HepG2 (cell line): ENCODE measurements at regions not wholly inside any gene's neighbourhood (a gene's known extent, or its start where the extent isn't known, plus 50 kb on each side); places are given as distances from the start of the nearest gene placed in this dataset.

ENCODE experiments used
- ATAC-seq: fragments of 200-7000 bp; cut with Tn5 transposase; 3 replicates; pipeline ENCODE4 v1.9.1; 2020; ENCODE audit warnings: mild to moderate bottlenecking, moderate library complexity
- BruUV-seq: library from RNA; stranded (reverse); fragments of 400-500 nt; replicated peaks from 2 replicates; lab custom pipeline; 2021; lab: Mats Ljungman, UMichigan
- CTCF ChIA-PET: fragments of 300-600 bp; formaldehyde crosslinking; extraction: SDS; loops from one replicate; lab custom pipeline; 2021; ENCODE audit warnings: low total read pairs, inconsistent platforms, low intra/inter-chr PET ratio; lab: Yijun Ruan, JAX
- POLR2A ChIA-PET: fragments of 350-600 bp; sonication (Branson Sonifier 250); formaldehyde crosslinking; loops from one replicate; lab custom pipeline; 2020; ENCODE audit warnings: antibody characterized with exemption, inconsistent platforms; lab: Yijun Ruan, JAX
- DNase-seq: peaks from one replicate; pipeline ENCODE4 v3.0.0-alpha.2; 2015; ENCODE audit warnings: low spot score
- FAIRE-seq: peaks from 3 replicates; lab custom pipeline; 2011; peaks lifted over from hg19 to GRCh38; lab: Jason Lieb, UNC
- H2AFZ ChIP-seq: one replicate; pipeline ENCODE4 v1.6.1; 2011; ENCODE audit warnings: low read length, inconsistent platforms
- H3K27ac ChIP-seq: fragments of 300-600 bp; 3 replicates; pipeline ENCODE4 v1.8.0; 2011; ENCODE audit warnings: mixed run types, mild to moderate bottlenecking, mixed read lengths, low read length, inconsistent platforms; ENCODE audit not compliant: insufficient read depth; ENCODE audit errors: extremely low read length
- H3K27me3 ChIP-seq, 2 experiments: fragments of 200-600 bp in 1 of 2; 2 replicates in 1 of 2; 3 replicates in 1 of 2; pipeline versions ENCODE4 v1.6.0 to v1.8.0; 2011; ENCODE audit warnings: low read length in 2 of 2, mild to moderate bottlenecking in 2 of 2, moderate library complexity in 2 of 2, inconsistent platforms in 1 of 2; ENCODE audit not compliant: insufficient read depth in 2 of 2, control insufficient read depth in 1 of 2
- H3K36me3 ChIP-seq, 2 experiments: fragments of 200-600 bp in 1 of 2; replicated peaks in 1 of 2; 2 replicates in 1 of 2; 3 replicates in 1 of 2; pipeline versions ENCODE4 v1.5.1 to v1.8.0; 2011; ENCODE audit warnings: low read length in 2 of 2, inconsistent platforms in 1 of 2; ENCODE audit not compliant: insufficient read depth in 2 of 2, control insufficient read depth in 1 of 2
- H3K4me1 ChIP-seq: 2 replicates; pipeline ENCODE4 v1.5.1; 2012; ENCODE audit warnings: low read length, inconsistent platforms; ENCODE audit not compliant: insufficient read depth
- H3K4me2 ChIP-seq: 2 replicates; pipeline ENCODE4 v1.6.0; 2011; ENCODE audit warnings: low read depth, low read length, inconsistent platforms
- H3K4me3 ChIP-seq, 3 experiments: fragments of 200-600 bp in 1 of 3; sonication (generic), shearing (Covaris generic) in 1 of 3; replicated peaks in 1 of 3; 2 replicates each; pipeline ENCODE4 v1.5.1; 2011 to 2016; ENCODE audit warnings: low read length in 3 of 3, inconsistent platforms in 2 of 3, low read depth in 2 of 3, mild to moderate bottlenecking in 2 of 3, control low read depth in 1 of 3, mixed read lengths in 1 of 3; ENCODE audit not compliant: insufficient read depth in 1 of 3
- H3K79me2 ChIP-seq: one replicate; pipeline ENCODE4 v1.6.1; 2011; ENCODE audit warnings: low read length, inconsistent platforms; ENCODE audit not compliant: insufficient read depth
- H3K9ac ChIP-seq: 2 replicates; pipeline ENCODE4 v1.6.0; 2011; ENCODE audit warnings: mild to moderate bottlenecking, low read depth, low read length, inconsistent platforms; ENCODE audit not compliant: insufficient read depth
- H3K9me3 ChIP-seq: 2 replicates; pipeline ENCODE4 v1.5.1; 2012; ENCODE audit warnings: mild to moderate bottlenecking, low read length
- H4K20me1 ChIP-seq: 2 replicates; pipeline ENCODE4 v1.6.0; 2011; ENCODE audit warnings: inconsistent platforms, mild to moderate bottlenecking, low read length, moderate library complexity; ENCODE audit not compliant: insufficient read depth
- MTERF4 ChIP-seq: sonication (generic); formaldehyde crosslinking; IDR thresholded peaks from 2 replicates; pipeline ENCODE4 v1.8.0; 2023; ENCODE audit warnings: mild to moderate bottlenecking, missing genetic modification reagents
- RXRA ChIP-seq: sonication (generic); formaldehyde crosslinking; IDR thresholded peaks from 2 replicates; pipeline ENCODE4 v1.5.1; 2020; ENCODE audit warnings: missing genetic modification reagents
- SP4 ChIP-seq: sonication (generic); formaldehyde crosslinking; IDR thresholded peaks from 2 replicates; pipeline ENCODE4 v1.8.1; 2023; ENCODE audit warnings: mild to moderate bottlenecking, missing genetic modification reagents
- ZBTB38 ChIP-seq: sonication (generic); formaldehyde crosslinking; IDR thresholded peaks from 2 replicates; pipeline ENCODE4 v1.5.1; 2020; ENCODE audit warnings: mild to moderate bottlenecking, missing genetic modification reagents
- ZMYM3 ChIP-seq: sonication (generic); formaldehyde crosslinking; IDR thresholded peaks from 2 replicates; pipeline ENCODE4 v1.5.1; 2020; ENCODE audit warnings: mild to moderate bottlenecking, missing genetic modification reagents
- ZNF160 ChIP-seq: sonication (generic); formaldehyde crosslinking; IDR thresholded peaks from 2 replicates; pipeline ENCODE4 v1.8.0; 2022; ENCODE audit warnings: mild to moderate bottlenecking, inconsistent platforms, missing genetic modification reagents
- ZNF256 ChIP-seq: sonication (generic); formaldehyde crosslinking; conservative IDR thresholded peaks from 2 replicates; pipeline ENCODE4 v1.4.0; 2020; ENCODE audit warnings: missing genetic modification reagents
- ZNF629 ChIP-seq: sonication (generic); formaldehyde crosslinking; conservative IDR thresholded peaks from 2 replicates; pipeline ENCODE4 v1.5.0; 2020; ENCODE audit warnings: missing genetic modification reagents
- ZNF775 ChIP-seq: sonication (generic); formaldehyde crosslinking; IDR thresholded peaks from 2 replicates; pipeline ENCODE4 v1.4.0; 2020; ENCODE audit warnings: missing genetic modification reagents, mild to moderate bottlenecking, moderate library complexity, borderline replicate concordance
- WGBS: methylation state at CpG from one replicate; pipeline ENCODE4 v1.1.6; 2017; ENCODE audit warnings: low lambda C conversion rate; 5-methylcytosine and 5-hydroxymethylcytosine counted together
- in situ Hi-C: cut with HindIII; loops from 2 replicates; pipeline ENCODE4 v1.10.0; 2017; ENCODE audit warnings: low pct_unique_long_range_greater_than_20kb; ENCODE audit not compliant: extremely low pct_ligation_motif_present
- intact Hi-C: fragments of 100-400 bp; cut with micrococcal nuclease; formaldehyde crosslinking; loops from one replicate; pipeline ENCODE4 v1.10.0; 2022; ENCODE audit not compliant: unreplicated experiment

GRCh38 chr20:53683506-53683905 lies 89.9 kb upstream of the ZNF217 start:
- Histone ChIP-seq H3K9me3 (no peaks in the 10 kb centered on the region), H2AFZ (no peak overlapping the region), H4K20me1 (no peaks in the 10 kb centered on the region), H3K79me2 (no peaks in the 10 kb centered on the region), H3K36me3 (no peaks in the 10 kb centered on the region), H3K9ac (no peak overlapping the region), H3K4me1 (peaks cover 34% of the 10 kb centered on the region), H3K27me3 (no peaks in the 10 kb centered on the region), H3K27ac (no peak overlapping the region), H3K4me2 (no peak overlapping the region), H3K4me3 (no peak overlapping the region)
- whole genome bisulfite sequencing: 84% methylated on average over 3 of the region's 3 CpGs
- ChIA-PET POLR2A (interaction anchor here (0.7 to 1.2 kb wide), 3 partner anchors 9 to 221 kb away, joined by 3 to 5 read pairs (median 4); no protein-coding TSS in a partner anchor), CTCF (no interaction called here)
- DNase-seq (no peak), FAIRE-seq (no peak), ATAC-seq (no peak)
- no TSS peak for BruUV-seq
- in situ Hi-C loops: no loop called here
- intact Hi-C loops: no loop called here
- TF ChIP-seq SP4 (CRISPR knock-in tag) (no peak), ZMYM3 (peak; percentile 58; the same call in 1 of the 2 replicates), ZNF256 (CRISPR knock-in tag) (no peak), ZNF629 (peak; percentile 89), ZNF160 (CRISPR knock-in tag) (no peak), ZBTB38 (CRISPR knock-in tag) (no peak), ZNF775 (CRISPR knock-in tag) (no peak), MTERF4 (CRISPR knock-in tag) (no peak), RXRA (CRISPR knock-in tag) (no peak)
